A549 (cell line): ENCODE measurements at regions not wholly inside any gene's neighbourhood (a gene's known extent, or its start where the extent isn't known, plus 50 kb on each side); places are given as distances from the start of the nearest gene placed in this dataset.

Source experiments
- ATAC-seq, 2 experiments: fragments of 200-7000 bp in 1 of 2; fragments of >200 bp in 1 of 2; cut with Nextera tagmentation in 1 of 2; cut with Tn5 transposase in 1 of 2; 3 replicates each; pipeline versions ENCODE4 v1.8.0 to v1.9.1; 2018 to 2020; ENCODE audit warnings: mild to moderate bottlenecking in 1 of 2, moderate library complexity in 1 of 2
- CTCF ChIA-PET: fragments of 300-600 bp; sonication (Branson Sonifier 250); formaldehyde crosslinking; extraction: SDS; loops from one replicate; lab custom pipeline; 2021; ENCODE audit warnings: antibody characterized with exemption, inconsistent platforms; lab: Yijun Ruan, JAX
- POLR2A ChIA-PET: fragments of 350-600 bp; formaldehyde crosslinking; extraction: SDS; loops from one replicate; lab custom pipeline; 2021; ENCODE audit warnings: antibody characterized with exemption, inconsistent platforms; lab: Yijun Ruan, JAX
- DNase-seq, 2 experiments: peaks; one replicate each; pipeline versions ENCODE4 v3.0.0 to v3.0.0-alpha.2; 2011 to 2016; ENCODE audit warnings: low read depth in 1 of 2, low spot score in 1 of 2
- FAIRE-seq: peaks from 2 replicates; lab custom pipeline; 2011; peaks lifted over from hg19 to GRCh38; lab: Jason Lieb, UNC
- H3K27ac ChIP-seq, 2 experiments: fragments of >200 bp; sonication (Bioruptor Twin); formaldehyde crosslinking; 3 replicates each; pipeline ENCODE4 v1.5.1; 2016 to 2017
- H3K4me1 ChIP-seq: fragments of >200 bp; sonication (Bioruptor Twin); formaldehyde crosslinking; 3 replicates; pipeline ENCODE4 v1.6.1; 2016
- H3K4me2 ChIP-seq: fragments of >200 bp; sonication (Bioruptor Twin); formaldehyde crosslinking; 3 replicates; pipeline ENCODE4 v1.6.1; 2016
- H3K4me3 ChIP-seq: fragments of >200 bp; sonication (Bioruptor Twin); formaldehyde crosslinking; 3 replicates; pipeline ENCODE4 v1.5.1; 2016
- H3K9me3 ChIP-seq: fragments of >200 bp; sonication (Bioruptor Twin); formaldehyde crosslinking; 3 replicates; pipeline ENCODE4 v1.6.1; 2016
- CBX8 ChIP-seq: fragments of 200-600 bp; sonication (generic); IDR thresholded peaks from 2 replicates; pipeline ENCODE4 v1.6.1; 2016
- CEBPB ChIP-seq, 2 experiments: fragments of >200 bp in 1 of 2; sonication (Bioruptor Twin) in 1 of 2; formaldehyde crosslinking in 1 of 2; IDR thresholded peaks; 2 replicates each; pipeline ENCODE4 v1.6.1; 2012 to 2016
- CHD2 ChIP-seq: fragments of 150-350 bp; IDR thresholded peaks from 2 replicates; pipeline ENCODE4 v1.6.1; 2014; ENCODE audit warnings: low read length; ENCODE audit not compliant: partially characterized antibody
- CHD4 ChIP-seq: fragments of 200-600 bp; sonication (generic); IDR thresholded peaks from 2 replicates; pipeline ENCODE4 v1.6.1; 2016; ENCODE audit warnings: antibody characterized with exemption, mild to moderate bottlenecking, borderline replicate concordance
- EHMT2 ChIP-seq: fragments of 200-600 bp; sonication (generic); IDR thresholded peaks from 2 replicates; pipeline ENCODE4 v1.6.1; 2016; ENCODE audit warnings: antibody characterized with exemption, low read depth, mild to moderate bottlenecking, moderate library complexity
- ESRRA ChIP-seq: fragments of 150-350 bp; IDR thresholded peaks from 2 replicates; pipeline ENCODE4 v1.6.1; 2014; ENCODE audit warnings: mild to moderate bottlenecking, low read length, borderline replicate concordance
- HDAC2 ChIP-seq: fragments of 200-600 bp; sonication (generic); IDR thresholded peaks from 2 replicates; pipeline ENCODE4 v1.6.1; 2016
- HEYL ChIP-seq: fragments of 250-450 bp; sonication (Bioruptor Pico); IDR thresholded peaks from 2 replicates; pipeline ENCODE4 v1.8.0; 2021; ENCODE audit warnings: mild to moderate bottlenecking, moderate library complexity
- HOXB13 ChIP-seq: fragments of 250-450 bp; sonication (Bioruptor Pico); IDR thresholded peaks from 2 replicates; pipeline ENCODE4 v1.5.0; 2020; ENCODE audit warnings: low read depth, mild to moderate bottlenecking, moderate library complexity
- JUN ChIP-seq, 2 experiments: fragments of >200 bp; sonication (Bioruptor Twin); formaldehyde crosslinking; IDR thresholded peaks; 2 replicates in 1 of 2; 3 replicates in 1 of 2; pipeline ENCODE4 v1.6.1; 2016 to 2017
- JUNB ChIP-seq: fragments of >200 bp; sonication (Bioruptor Twin); formaldehyde crosslinking; IDR thresholded peaks from 2 replicates; pipeline ENCODE4 v1.6.1; 2016
- MAFK ChIP-seq: fragments of 450-650 bp; IDR thresholded peaks from 2 replicates; pipeline ENCODE4 v1.6.1; 2014; ENCODE audit not compliant: partially characterized antibody
- MYC ChIP-seq: IDR thresholded peaks from 2 replicates; pipeline ENCODE4 v1.6.1; 2012; ENCODE audit warnings: mild to moderate bottlenecking, inconsistent platforms, low read length, improper control_type of control experiment, borderline replicate concordance
- NFE2L2 ChIP-seq: fragments of 150-350 bp; conservative IDR thresholded peaks from 2 replicates; pipeline ENCODE4 v1.6.1; 2014; ENCODE audit warnings: low read length
- NPAS2 ChIP-seq: fragments of 250-450 bp; sonication (Bioruptor Pico); IDR thresholded peaks from 2 replicates; pipeline ENCODE4 v1.8.0; 2022; ENCODE audit warnings: mild to moderate bottlenecking, moderate library complexity, borderline replicate concordance
- POLR2AphosphoS2 ChIP-seq: conservative IDR thresholded peaks from 2 replicates; pipeline ENCODE4 v1.6.1; 2012; ENCODE audit warnings: low read length, improper control_type of control experiment, inconsistent platforms
- RAD21 ChIP-seq, 2 experiments: fragments of >200 bp in 1 of 2; sonication (Bioruptor Twin) in 1 of 2; formaldehyde crosslinking in 1 of 2; IDR thresholded peaks in 1 of 2; conservative IDR thresholded peaks in 1 of 2; 2 replicates in 1 of 2; 3 replicates in 1 of 2; pipeline ENCODE4 v1.6.1; 2012 to 2018; ENCODE audit warnings: inconsistent platforms in 1 of 2
- RARB ChIP-seq: fragments of 250-450 bp; sonication (Bioruptor Pico); IDR thresholded peaks from 2 replicates; pipeline ENCODE4 v1.8.0; 2021; ENCODE audit warnings: mild to moderate bottlenecking, moderate library complexity
- RFX5 ChIP-seq: fragments of 450-650 bp; IDR thresholded peaks from 2 replicates; pipeline ENCODE4 v1.7.1; 2014; ENCODE audit warnings: antibody characterized with exemption, mild to moderate bottlenecking, moderate library complexity
- SMC3 ChIP-seq: fragments of >200 bp; sonication (Bioruptor Twin); formaldehyde crosslinking; IDR thresholded peaks from 3 replicates; pipeline ENCODE4 v1.6.1; 2018; ENCODE audit warnings: inconsistent platforms
- SREBF2 ChIP-seq: fragments of 450-650 bp; IDR thresholded peaks from 2 replicates; pipeline ENCODE4 v1.6.1; 2014; ENCODE audit warnings: mild to moderate bottlenecking, moderate library complexity
- ZC3H11A ChIP-seq: fragments of 450-650 bp; IDR thresholded peaks from 2 replicates; pipeline ENCODE4 v1.6.1; 2014; ENCODE audit warnings: antibody characterized with exemption, mild to moderate bottlenecking
- ZSCAN20 ChIP-seq: fragments of 250-450 bp; sonication (Bioruptor Pico); IDR thresholded peaks from 2 replicates; pipeline ENCODE4 v1.8.0; 2022; ENCODE audit warnings: mild to moderate bottlenecking, moderate library complexity
- WGBS: methylation state at CpG from one replicate; pipeline ENCODE4 v1.1.6; 2017; ENCODE audit errors: missing lambda C conversion rate; 5-methylcytosine and 5-hydroxymethylcytosine counted together
- TF ChIP-seq, protein P1 (sequence below): fragments of >200 bp; sonication (Bioruptor Twin); formaldehyde crosslinking; IDR thresholded peaks from 2 replicates; pipeline ENCODE4 v1.6.1; 2016
- TF ChIP-seq, protein P2 (sequence below): fragments of 200-600 bp; sonication (generic); IDR thresholded peaks from 2 replicates; pipeline ENCODE4 v1.6.1; 2016; ENCODE audit warnings: antibody characterized with exemption, mild to moderate bottlenecking, moderate library complexity

DNA sequence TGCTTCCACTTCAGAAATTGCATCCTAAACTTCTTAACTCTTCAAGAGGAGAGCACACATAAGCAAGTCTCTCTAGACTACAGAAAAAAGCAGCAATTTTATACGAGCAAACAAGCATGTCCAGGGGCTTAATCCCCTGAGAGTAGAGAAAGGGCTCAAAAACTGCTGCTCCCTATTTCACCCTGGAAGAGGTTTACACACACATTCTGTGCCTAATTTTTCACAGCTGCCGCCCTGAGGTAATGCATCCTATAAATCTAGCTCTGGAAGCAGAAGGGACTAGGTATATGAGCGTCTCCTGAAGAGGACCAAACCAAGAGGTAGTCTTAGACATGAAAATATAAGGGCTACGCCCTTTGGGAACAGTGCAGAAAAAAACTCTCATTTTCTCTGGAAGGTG lies 73.1 kb downstream of the CRPPA start:
- DNase-seq (no peak), FAIRE-seq (no peak), ATAC-seq (no peak)
- Histone ChIP-seq H3K9me3 (no peaks in the 10 kb centered on the region), H3K4me3 (no peak overlapping the region), H3K4me1 (no peaks in the 10 kb centered on the region), H3K4me2 (no peak overlapping the region), H3K27ac (no peak overlapping the region)
- whole genome bisulfite sequencing = 18% methylated on average over 4 of the region's 4 CpGs
- TF ChIP-seq CHD2 = no peak
- CTCF ChIA-PET = interaction anchor here (0.8 to 1.1 kb wide), 3 partner anchors 10 to 24 kb away, joined by 3 to 4 read pairs (median 3); no protein-coding TSS in a partner anchor
- POLR2A ChIA-PET = no interaction called here

DNA sequence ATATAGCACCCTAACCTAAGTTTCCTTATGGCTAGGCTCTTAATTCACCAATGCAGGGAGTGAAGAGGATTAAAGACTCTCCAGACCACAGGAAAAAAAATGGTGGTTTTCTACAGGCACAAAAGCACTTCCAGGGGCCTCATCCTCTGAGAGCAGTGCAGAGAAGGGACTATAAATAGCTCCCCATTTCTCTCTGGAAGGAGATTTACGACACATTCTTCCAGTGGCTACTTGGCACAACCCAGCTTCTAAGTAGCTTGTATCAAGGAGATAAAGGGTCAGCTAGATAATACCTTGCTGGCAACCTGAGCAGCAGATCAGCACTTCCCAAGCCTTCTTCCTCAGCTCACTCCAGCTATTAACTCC lies 73.5 kb downstream of the CRPPA start:
- WGBS = 0% methylated on average over 1 of the region's 1 CpG
- ChIA-PET CTCF (interaction anchor here (0.8 to 1.1 kb wide), 2 partner anchors 18 to 24 kb away, joined by 3 read pairs; no protein-coding TSS in a partner anchor), POLR2A (no interaction called here)
- no peak overlapping the region for H3K4me2 ChIP-seq
- no peak overlapping the region for H3K27ac ChIP-seq
- H3K4me3 ChIP-seq = no peak overlapping the region
- no peaks in the 10 kb centered on the region for H3K9me3 ChIP-seq
- DNase-seq = no peak
- FAIRE-seq = no peak
- ATAC-seq = no peak
- H3K4me1 ChIP-seq = no peaks in the 10 kb centered on the region
- no peak for TF ChIP-seq HEYL (CRISPR knock-in tag)
- TF ChIP-seq NPAS2 = no peak
- TF ChIP-seq ZSCAN20 (CRISPR knock-in tag) = no peak
- TF ChIP-seq, protein P1, sequence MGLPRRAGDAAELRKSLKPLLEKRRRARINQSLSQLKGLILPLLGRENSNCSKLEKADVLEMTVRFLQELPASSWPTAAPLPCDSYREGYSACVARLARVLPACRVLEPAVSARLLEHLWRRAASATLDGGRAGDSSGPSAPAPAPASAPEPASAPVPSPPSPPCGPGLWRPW = no peak
- TF ChIP-seq RFX5 = no peak
- TF ChIP-seq RAD21 (conservative IDR thresholded peaks at IDR 0.05 in 1 of 2, IDR thresholded peaks at IDR 0.05 in 1 of 2) = no peak
- TF ChIP-seq RARB = no peak
- TF ChIP-seq POLR2AphosphoS2 = no peak
- TF ChIP-seq CHD4 = no peak
- no peak for TF ChIP-seq HOXB13
- no peak for TF ChIP-seq HDAC2
- no peak for TF ChIP-seq MAFK
- no peak for TF ChIP-seq CBX8
- TF ChIP-seq, all 56 proteins: peak for 0

DNA sequence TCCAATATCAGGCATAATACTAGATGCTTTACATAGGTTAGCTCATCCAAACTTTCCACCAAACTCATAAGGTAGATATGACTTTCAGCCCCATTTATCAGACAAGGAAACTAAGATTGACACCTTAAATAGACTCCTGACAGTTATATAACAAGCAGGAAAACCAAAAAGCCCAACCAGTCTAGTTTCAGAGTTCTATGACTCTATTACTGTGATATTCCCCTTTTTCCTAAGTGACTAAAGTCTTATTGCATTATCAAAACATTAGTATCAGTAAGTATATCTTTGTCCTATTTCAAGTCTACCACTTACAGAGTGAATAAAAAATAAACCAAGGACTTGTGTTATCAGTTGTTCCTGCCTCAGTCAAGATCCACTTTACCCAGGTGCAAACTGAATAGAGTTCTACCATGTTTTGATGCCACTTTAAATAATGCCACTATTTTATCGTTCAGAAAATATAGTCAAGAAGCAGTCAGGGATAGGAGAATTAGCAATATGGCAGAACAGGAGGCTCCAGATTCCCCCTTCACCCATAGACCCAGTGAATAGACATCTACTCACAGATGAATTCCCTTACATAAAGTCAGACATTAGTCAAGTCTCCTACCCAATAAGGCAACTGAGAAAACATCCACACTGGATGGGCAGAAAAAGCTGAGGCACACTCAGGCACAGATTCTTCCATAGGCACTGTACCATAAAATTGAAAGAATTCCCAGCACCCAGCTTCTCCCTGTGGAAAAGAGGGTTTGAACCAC lies 74.1 kb downstream of the CRPPA start:
- Histone ChIP-seq H3K9me3 (no peaks in the 10 kb centered on the region), H3K4me2 (no peak overlapping the region), H3K27ac (no peak overlapping the region), H3K4me3 (no peak overlapping the region), H3K4me1 (no peaks in the 10 kb centered on the region)
- ATAC-seq (no peak), FAIRE-seq (no peak), DNase-seq (no peak)
- CTCF ChIA-PET = interaction anchor here (0.8 to 1.3 kb wide), 3 partner anchors 10 to 25 kb away, joined by 3 read pairs; no protein-coding TSS in a partner anchor
- TF ChIP-seq NFE2L2 = no peak
- TF ChIP-seq CHD2 = no peak
- TF ChIP-seq JUN (IDR thresholded peaks at IDR 0.05) = no peak
- 4% methylated on average over 1 of the region's 1 CpG for WGBS
- POLR2A ChIA-PET = interaction anchor here (1.2 kb wide), 1 partner anchor 73 kb away, joined by 8 read pairs; the partner anchor contains the start of gene CRPPA

DNA sequence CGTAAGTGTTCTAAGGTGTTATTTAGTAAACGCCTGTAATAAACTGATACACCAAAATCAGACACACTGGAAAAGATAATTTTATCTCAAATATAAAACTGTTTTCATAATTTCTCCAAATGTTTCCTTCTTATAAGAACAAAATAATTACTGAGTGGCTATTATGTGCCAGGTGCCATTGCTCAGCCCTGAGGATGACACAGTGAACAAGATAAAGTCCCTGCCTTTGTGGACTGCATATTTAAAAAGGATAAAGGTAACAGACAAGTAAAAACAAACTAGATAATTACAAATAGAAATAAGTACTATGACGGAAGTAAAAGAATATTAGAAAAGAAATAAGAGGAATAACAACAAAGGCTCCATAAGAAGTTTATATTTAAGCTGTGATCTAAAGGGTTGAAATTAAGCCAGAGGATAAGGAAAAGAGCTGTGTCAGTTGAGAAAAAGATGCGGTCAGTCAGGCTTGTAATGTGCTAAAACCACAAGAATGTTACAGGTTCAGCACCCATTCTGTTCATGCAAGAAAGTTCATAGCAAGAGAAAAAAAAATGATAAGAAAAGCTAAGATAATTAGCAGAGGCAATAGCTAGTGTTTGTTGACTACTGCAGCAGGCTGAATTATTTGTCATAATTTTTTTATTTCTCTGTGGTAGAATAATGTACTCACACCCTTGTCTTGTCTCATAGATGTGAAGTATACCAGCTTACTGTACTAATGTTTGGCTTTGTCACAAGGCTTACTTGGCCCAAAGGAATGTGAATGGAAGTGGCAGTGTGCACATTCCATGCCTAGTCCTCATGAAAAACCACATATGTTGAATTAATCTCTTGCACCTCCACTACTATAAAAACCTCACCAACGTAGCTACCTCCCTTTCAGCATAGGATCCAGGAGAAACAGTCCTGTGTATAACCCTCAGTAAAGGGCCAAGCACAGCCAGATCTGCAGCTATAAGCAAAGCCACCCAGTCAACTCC lies 75.1 kb downstream of the CRPPA start:
- Histone ChIP-seq H3K4me3 (no peak overlapping the region), H3K27ac (no peak overlapping the region), H3K4me2 (no peak overlapping the region), H3K4me1 (no peaks in the 10 kb centered on the region), H3K9me3 (no peaks in the 10 kb centered on the region)
- DNase-seq (peak in 1 of 2 experiments; percentile 8), ATAC-seq (peak; percentile 38 to 59; a peak in 2 of 6 replicates), FAIRE-seq (peak; percentile 13)
- ChIA-PET POLR2A (interaction anchor here (1.2 kb wide), 1 partner anchor 74 kb away, joined by 8 read pairs; the partner anchor contains the start of gene CRPPA), CTCF (interaction anchor here (0.8 to 1.3 kb wide), 3 partner anchors 11 to 173 kb away, joined by 3 read pairs; no protein-coding TSS in a partner anchor)
- 29% methylated on average over 5 of the region's 5 CpGs for WGBS
- TF ChIP-seq JUN (IDR thresholded peaks at IDR 0.05) = no peak
- TF ChIP-seq NFE2L2 = no peak
- no peak for TF ChIP-seq NPAS2
- no peak for TF ChIP-seq MYC
- TF ChIP-seq CEBPB (IDR thresholded peaks at IDR 0.05) = no peak
- TF ChIP-seq SREBF2 = no peak
- no peak for TF ChIP-seq EHMT2
- no peak for TF ChIP-seq JUNB
- TF ChIP-seq ESRRA = no peak
- no peak for TF ChIP-seq SMC3
- TF ChIP-seq, protein P2, sequence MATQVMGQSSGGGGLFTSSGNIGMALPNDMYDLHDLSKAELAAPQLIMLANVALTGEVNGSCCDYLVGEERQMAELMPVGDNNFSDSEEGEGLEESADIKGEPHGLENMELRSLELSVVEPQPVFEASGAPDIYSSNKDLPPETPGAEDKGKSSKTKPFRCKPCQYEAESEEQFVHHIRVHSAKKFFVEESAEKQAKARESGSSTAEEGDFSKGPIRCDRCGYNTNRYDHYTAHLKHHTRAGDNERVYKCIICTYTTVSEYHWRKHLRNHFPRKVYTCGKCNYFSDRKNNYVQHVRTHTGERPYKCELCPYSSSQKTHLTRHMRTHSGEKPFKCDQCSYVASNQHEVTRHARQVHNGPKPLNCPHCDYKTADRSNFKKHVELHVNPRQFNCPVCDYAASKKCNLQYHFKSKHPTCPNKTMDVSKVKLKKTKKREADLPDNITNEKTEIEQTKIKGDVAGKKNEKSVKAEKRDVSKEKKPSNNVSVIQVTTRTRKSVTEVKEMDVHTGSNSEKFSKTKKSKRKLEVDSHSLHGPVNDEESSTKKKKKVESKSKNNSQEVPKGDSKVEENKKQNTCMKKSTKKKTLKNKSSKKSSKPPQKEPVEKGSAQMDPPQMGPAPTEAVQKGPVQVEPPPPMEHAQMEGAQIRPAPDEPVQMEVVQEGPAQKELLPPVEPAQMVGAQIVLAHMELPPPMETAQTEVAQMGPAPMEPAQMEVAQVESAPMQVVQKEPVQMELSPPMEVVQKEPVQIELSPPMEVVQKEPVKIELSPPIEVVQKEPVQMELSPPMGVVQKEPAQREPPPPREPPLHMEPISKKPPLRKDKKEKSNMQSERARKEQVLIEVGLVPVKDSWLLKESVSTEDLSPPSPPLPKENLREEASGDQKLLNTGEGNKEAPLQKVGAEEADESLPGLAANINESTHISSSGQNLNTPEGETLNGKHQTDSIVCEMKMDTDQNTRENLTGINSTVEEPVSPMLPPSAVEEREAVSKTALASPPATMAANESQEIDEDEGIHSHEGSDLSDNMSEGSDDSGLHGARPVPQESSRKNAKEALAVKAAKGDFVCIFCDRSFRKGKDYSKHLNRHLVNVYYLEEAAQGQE = no peak
- TF ChIP-seq ZSCAN20 (CRISPR knock-in tag) = no peak
- TF ChIP-seq ZC3H11A = no peak
